ENCODE measurements at regions not wholly inside any gene's neighbourhood (a gene's known extent, or its start where the extent isn't known, plus 50 kb on each side); places are given as distances from the start of the nearest gene placed in this dataset.

DNA sequence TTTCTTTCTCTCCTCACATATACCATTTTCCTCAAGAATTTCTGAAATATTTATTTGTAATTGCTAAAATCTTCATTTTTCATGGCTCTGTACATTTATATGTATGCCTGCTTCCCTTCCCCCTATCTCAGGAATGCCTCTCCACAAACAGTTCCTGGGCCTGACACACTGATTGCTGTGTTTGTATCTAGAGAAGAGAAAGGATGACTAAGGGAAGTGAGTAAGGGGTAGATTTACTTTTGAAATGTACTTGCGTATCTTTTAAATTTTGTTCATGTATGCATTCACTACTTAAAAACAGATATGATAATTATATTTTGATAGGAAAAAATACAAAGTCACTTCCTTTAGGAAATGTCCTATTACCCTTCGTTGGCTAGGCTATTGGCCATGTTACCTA lies 790.8 kb downstream of the PCDH18 start:
- RAD21 ChIA-PET (ENCODE audit: low non-redundant PET in 1 of 2, low total read pairs in 2 of 2, uncharacterized antibody in 2 of 2, unreplicated experiment in 2 of 2): no interaction called here
- Histone ChIP-seq H2AFZ (ENCODE audit: low read depth, low read length, poor library complexity, severe bottlenecking) (no peak overlapping the region), H3K27ac (ENCODE audit: low read depth, low read length) (no peak overlapping the region), H3K79me2 (ENCODE audit: insufficient read depth, low read length) (no peaks in the 10 kb centered on the region), H3K4me2 (ENCODE audit: low read length) (no peak overlapping the region), H3K27me3 (ENCODE audit: insufficient read depth, low read length) (no peaks in the 10 kb centered on the region), H3K9me3 (ENCODE audit: control insufficient read depth in 1 of 2, insufficient read depth in 1 of 2, low read depth in 1 of 2, low read length in 2 of 2) (no peaks in the 10 kb centered on the region), H3K4me1 (ENCODE audit: control insufficient read depth in 1 of 2, insufficient read depth in 2 of 2, low read length in 2 of 2) (no peaks in the 10 kb centered on the region), H3K9me2 (ENCODE audit: insufficient read depth) (no peaks in the 10 kb centered on the region; the same call in 1 of the 2 replicates), H4K20me1 (ENCODE audit: insufficient read depth) (no peaks in the 10 kb centered on the region), H3K36me3 (ENCODE audit: control insufficient read depth in 1 of 2, insufficient read depth in 2 of 2, low read length in 2 of 2) (no peaks in the 10 kb centered on the region), H3K4me3 (replicated peaks in 1 of 2; ENCODE audit: low read depth in 1 of 2, low read length in 2 of 2) (no peak overlapping the region), H3K9ac (ENCODE audit: low read length) (no peak overlapping the region)
- CTCF ChIA-PET: no interaction called here
- ATAC-seq: no peak
- no peak for DNase-seq (ENCODE audit: low read depth, low spot score)
- no TSS peak for BruUV-seq (replicated peaks)
- intact Hi-C loops (cut with micrococcal nuclease): no loop called here
- TF ChIP-seq CEBPB (IDR thresholded peaks at IDR 0.05; ENCODE audit: low read depth): no peak
- no peak for TF ChIP-seq SRF (IDR thresholded peaks at IDR 0.05; ENCODE audit: low read depth)
- TF ChIP-seq ZFX (IDR thresholded peaks at IDR 0.05): no peak
- TF ChIP-seq EGR1 (IDR thresholded peaks at IDR 0.05; ENCODE audit: low read depth): no peak
- no peak for TF ChIP-seq EZH2phosphoT487 (IDR thresholded peaks at IDR 0.05; ENCODE audit: borderline replicate concordance)
- TF ChIP-seq RAD21 (IDR thresholded peaks at IDR 0.05; ENCODE audit: low read depth): no peak
- no peak for TF ChIP-seq FOSL1 (IDR thresholded peaks at IDR 0.05; ENCODE audit: low read depth)
- TF ChIP-seq POLR2AphosphoS5 (IDR thresholded peaks at IDR 0.05; ENCODE audit: low read depth, low read length): no peak
- POLR2A ChIA-PET: no interaction called here

DNA sequence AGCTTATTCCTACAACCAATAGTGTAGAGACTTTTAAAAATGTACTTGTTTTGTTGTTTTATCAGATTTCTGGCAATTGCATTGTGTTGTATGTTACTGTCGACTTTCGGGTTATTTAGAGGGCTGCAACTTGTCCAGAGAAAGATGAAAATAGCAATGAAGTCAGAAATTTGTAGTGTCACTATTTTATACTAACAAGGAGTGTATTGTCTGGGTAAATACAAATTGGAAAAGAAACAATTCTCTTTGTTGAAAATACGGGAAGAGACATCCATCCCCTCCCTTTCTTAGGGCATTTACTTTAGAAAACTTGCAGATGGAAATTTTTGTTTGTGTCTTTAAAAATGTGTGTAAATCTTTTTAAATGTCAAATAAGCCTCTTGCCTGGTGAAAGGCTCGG lies 792.0 kb downstream of the PCDH18 start:
- Histone ChIP-seq H4K20me1 (ENCODE audit: insufficient read depth) (no peaks in the 10 kb centered on the region), H3K36me3 (ENCODE audit: control insufficient read depth in 1 of 2, insufficient read depth in 2 of 2, low read length in 2 of 2) (no peaks in the 10 kb centered on the region), H3K9ac (ENCODE audit: low read length) (no peak overlapping the region), H3K27ac (ENCODE audit: low read depth, low read length) (no peak overlapping the region), H3K79me2 (ENCODE audit: insufficient read depth, low read length) (no peaks in the 10 kb centered on the region), H2AFZ (ENCODE audit: low read depth, low read length, poor library complexity, severe bottlenecking) (no peak overlapping the region), H3K9me3 (ENCODE audit: control insufficient read depth in 1 of 2, insufficient read depth in 1 of 2, low read depth in 1 of 2, low read length in 2 of 2) (no peaks in the 10 kb centered on the region), H3K4me3 (replicated peaks in 1 of 2; ENCODE audit: low read depth in 1 of 2, low read length in 2 of 2) (no peak overlapping the region), H3K4me2 (ENCODE audit: low read length) (no peak overlapping the region), H3K9me2 (ENCODE audit: insufficient read depth) (no peaks in the 10 kb centered on the region; the same call in 1 of the 2 replicates), H3K27me3 (ENCODE audit: insufficient read depth, low read length) (no peaks in the 10 kb centered on the region), H3K4me1 (ENCODE audit: control insufficient read depth in 1 of 2, insufficient read depth in 2 of 2, low read length in 2 of 2) (no peaks in the 10 kb centered on the region)
- no TSS peak for BruUV-seq (replicated peaks)
- ATAC-seq (no peak), DNase-seq (ENCODE audit: low read depth, low spot score) (no peak)
- intact Hi-C loops (cut with micrococcal nuclease): no loop called here
- ChIA-PET POLR2A (no interaction called here), RAD21 (ENCODE audit: low non-redundant PET in 1 of 2, low total read pairs in 2 of 2, uncharacterized antibody in 2 of 2, unreplicated experiment in 2 of 2) (no interaction called here), CTCF (no interaction called here)
- TF ChIP-seq YY1 (IDR thresholded peaks at IDR 0.05; ENCODE audit: extremely low read depth, insufficient replicate concordance, low read depth, low read length) (no peak), EZH2 (IDR thresholded peaks at IDR 0.05) (no peak), POLR2AphosphoS5 (IDR thresholded peaks at IDR 0.05; ENCODE audit: low read depth, low read length) (no peak), POLR2A (IDR thresholded peaks at IDR 0.05; ENCODE audit: borderline replicate concordance, extremely low read depth, insufficient read depth, insufficient read length) (no peak), TCF7L2 (IDR thresholded peaks at IDR 0.05; ENCODE audit: borderline replicate concordance, extremely low read depth, insufficient read depth, insufficient read length) (no peak), ELF1 (IDR thresholded peaks at IDR 0.05; ENCODE audit: borderline replicate concordance, low read depth) (no peak), FOSL1 (IDR thresholded peaks at IDR 0.05; ENCODE audit: low read depth) (no peak), SRF (IDR thresholded peaks at IDR 0.05; ENCODE audit: low read depth) (no peak), RAD21 (IDR thresholded peaks at IDR 0.05; ENCODE audit: low read depth) (no peak), CEBPB (IDR thresholded peaks at IDR 0.05; ENCODE audit: low read depth) (no peak), ZNF274 (IDR thresholded peaks at IDR 0.05; ENCODE audit: low read depth, low read length) (no peak)
- TF ChIP-seq, protein P1, sequence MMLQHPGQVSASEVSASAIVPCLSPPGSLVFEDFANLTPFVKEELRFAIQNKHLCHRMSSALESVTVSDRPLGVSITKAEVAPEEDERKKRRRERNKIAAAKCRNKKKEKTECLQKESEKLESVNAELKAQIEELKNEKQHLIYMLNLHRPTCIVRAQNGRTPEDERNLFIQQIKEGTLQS (IDR thresholded peaks at IDR 0.05): no peak
- TF ChIP-seq, protein P2, sequence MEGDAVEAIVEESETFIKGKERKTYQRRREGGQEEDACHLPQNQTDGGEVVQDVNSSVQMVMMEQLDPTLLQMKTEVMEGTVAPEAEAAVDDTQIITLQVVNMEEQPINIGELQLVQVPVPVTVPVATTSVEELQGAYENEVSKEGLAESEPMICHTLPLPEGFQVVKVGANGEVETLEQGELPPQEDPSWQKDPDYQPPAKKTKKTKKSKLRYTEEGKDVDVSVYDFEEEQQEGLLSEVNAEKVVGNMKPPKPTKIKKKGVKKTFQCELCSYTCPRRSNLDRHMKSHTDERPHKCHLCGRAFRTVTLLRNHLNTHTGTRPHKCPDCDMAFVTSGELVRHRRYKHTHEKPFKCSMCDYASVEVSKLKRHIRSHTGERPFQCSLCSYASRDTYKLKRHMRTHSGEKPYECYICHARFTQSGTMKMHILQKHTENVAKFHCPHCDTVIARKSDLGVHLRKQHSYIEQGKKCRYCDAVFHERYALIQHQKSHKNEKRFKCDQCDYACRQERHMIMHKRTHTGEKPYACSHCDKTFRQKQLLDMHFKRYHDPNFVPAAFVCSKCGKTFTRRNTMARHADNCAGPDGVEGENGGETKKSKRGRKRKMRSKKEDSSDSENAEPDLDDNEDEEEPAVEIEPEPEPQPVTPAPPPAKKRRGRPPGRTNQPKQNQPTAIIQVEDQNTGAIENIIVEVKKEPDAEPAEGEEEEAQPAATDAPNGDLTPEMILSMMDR (IDR thresholded peaks at IDR 0.05 in 2 of 3, conservative IDR thresholded peaks at IDR 0.05 in 1 of 3; ENCODE audit: borderline replicate concordance in 1 of 3, insufficient read depth in 1 of 3, low read depth in 2 of 3, low read length in 2 of 3): no peak
- TF ChIP-seq, protein P3, sequence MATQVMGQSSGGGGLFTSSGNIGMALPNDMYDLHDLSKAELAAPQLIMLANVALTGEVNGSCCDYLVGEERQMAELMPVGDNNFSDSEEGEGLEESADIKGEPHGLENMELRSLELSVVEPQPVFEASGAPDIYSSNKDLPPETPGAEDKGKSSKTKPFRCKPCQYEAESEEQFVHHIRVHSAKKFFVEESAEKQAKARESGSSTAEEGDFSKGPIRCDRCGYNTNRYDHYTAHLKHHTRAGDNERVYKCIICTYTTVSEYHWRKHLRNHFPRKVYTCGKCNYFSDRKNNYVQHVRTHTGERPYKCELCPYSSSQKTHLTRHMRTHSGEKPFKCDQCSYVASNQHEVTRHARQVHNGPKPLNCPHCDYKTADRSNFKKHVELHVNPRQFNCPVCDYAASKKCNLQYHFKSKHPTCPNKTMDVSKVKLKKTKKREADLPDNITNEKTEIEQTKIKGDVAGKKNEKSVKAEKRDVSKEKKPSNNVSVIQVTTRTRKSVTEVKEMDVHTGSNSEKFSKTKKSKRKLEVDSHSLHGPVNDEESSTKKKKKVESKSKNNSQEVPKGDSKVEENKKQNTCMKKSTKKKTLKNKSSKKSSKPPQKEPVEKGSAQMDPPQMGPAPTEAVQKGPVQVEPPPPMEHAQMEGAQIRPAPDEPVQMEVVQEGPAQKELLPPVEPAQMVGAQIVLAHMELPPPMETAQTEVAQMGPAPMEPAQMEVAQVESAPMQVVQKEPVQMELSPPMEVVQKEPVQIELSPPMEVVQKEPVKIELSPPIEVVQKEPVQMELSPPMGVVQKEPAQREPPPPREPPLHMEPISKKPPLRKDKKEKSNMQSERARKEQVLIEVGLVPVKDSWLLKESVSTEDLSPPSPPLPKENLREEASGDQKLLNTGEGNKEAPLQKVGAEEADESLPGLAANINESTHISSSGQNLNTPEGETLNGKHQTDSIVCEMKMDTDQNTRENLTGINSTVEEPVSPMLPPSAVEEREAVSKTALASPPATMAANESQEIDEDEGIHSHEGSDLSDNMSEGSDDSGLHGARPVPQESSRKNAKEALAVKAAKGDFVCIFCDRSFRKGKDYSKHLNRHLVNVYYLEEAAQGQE (IDR thresholded peaks at IDR 0.05; ENCODE audit: low read depth): no peak

Measured in HCT116 (cell line).